ENCODE measurements at regions not wholly inside any gene's neighbourhood (a gene's known extent, or its start where the extent isn't known, plus 50 kb on each side); places are given as distances from the start of the nearest gene placed in this dataset.

- WGBS (ENCODE audit: insufficient coverage), result 76% methylated on average over 4 of the region's 4 CpGs
- ATAC-seq (no peak), DNase-seq (no peak)
- no peak overlapping the region for H3K4me3 ChIP-seq (ENCODE audit: low read length)
- Mint-ChIP-seq H3K27me3 (ENCODE audit: low read depth in 2 of 2) (no peaks in the 10 kb centered on the region), H3K27ac (no peak overlapping the region), H3K36me3 (peaks cover 9% of the 10 kb centered on the region), H3K4me3 (no peak overlapping the region), H3K4me1 (no peaks in the 10 kb centered on the region), H3K9me3 (peaks cover 9 to 12% of the 10 kb centered on the region in 2 donors)
- no peaks in the 10 kb centered on the region for H3K9me3 ChIP-seq (ENCODE audit: control insufficient read depth, insufficient read depth, low read length)
- H3K27me3 ChIP-seq (ENCODE audit: control insufficient read depth, insufficient read depth, low read length), result no peaks in the 10 kb centered on the region
- H3K27ac ChIP-seq (ENCODE audit: low read length), result no peak overlapping the region
- TF ChIP-seq CTCF (IDR thresholded peaks at IDR 0.05), result no peak
- H3K4me1 ChIP-seq (ENCODE audit: control insufficient read depth, insufficient read depth, low read length), result no peaks in the 10 kb centered on the region
- no peaks in the 10 kb centered on the region for H3K36me3 ChIP-seq (ENCODE audit: control insufficient read depth, insufficient read depth, low read length)
- intact Hi-C loops (cut with micrococcal nuclease), result no loop called here
These were observed 201.5 kb upstream of the CSNK1A1L start for GRCh38 chr13:37306778-37307544.

GRCh38 chr13:37303606-37304005, 198.1 kb upstream of the CSNK1A1L start:
- H3K4me1 ChIP-seq (ENCODE audit: control insufficient read depth, insufficient read depth, low read length), result no peaks in the 10 kb centered on the region
- H3K27ac ChIP-seq (ENCODE audit: low read length), result no peak overlapping the region
- Mint-ChIP-seq H3K4me3 (no peak overlapping the region), H3K36me3 (peaks cover 6% of the 10 kb centered on the region), H3K9me3 (peaks cover 14 to 24% of the 10 kb centered on the region in 2 donors), H3K4me1 (no peaks in the 10 kb centered on the region), H3K27ac (no peak overlapping the region), H3K27me3 (ENCODE audit: low read depth in 2 of 2) (no peaks in the 10 kb centered on the region)
- WGBS (ENCODE audit: insufficient coverage), result 100% methylated on average over 1 of the region's 2 CpGs
- no peaks in the 10 kb centered on the region for H3K27me3 ChIP-seq (ENCODE audit: control insufficient read depth, insufficient read depth, low read length)
- H3K36me3 ChIP-seq (ENCODE audit: control insufficient read depth, insufficient read depth, low read length), result no peaks in the 10 kb centered on the region
- intact Hi-C loops (cut with micrococcal nuclease), result no loop called here
- TF ChIP-seq CTCF (IDR thresholded peaks at IDR 0.05), result no peak
- DNase-seq (no peak), ATAC-seq (no peak)
- H3K9me3 ChIP-seq (ENCODE audit: control insufficient read depth, insufficient read depth, low read length), result no peaks in the 10 kb centered on the region
- no peak overlapping the region for H3K4me3 ChIP-seq (ENCODE audit: low read length)

- H3K4me1 Mint-ChIP-seq, result no peaks in the 10 kb centered on the region
- no peaks in the 10 kb centered on the region for H3K36me3 ChIP-seq (ENCODE audit: control insufficient read depth, insufficient read depth, low read length)
- H3K4me3 ChIP-seq (ENCODE audit: low read length), result no peak overlapping the region
- TF ChIP-seq CTCF (IDR thresholded peaks at IDR 0.05), result no peak
- ATAC-seq, result no peak
- 63% methylated on average over 1 of the region's 1 CpG for WGBS (ENCODE audit: insufficient coverage)
- H3K4me3 Mint-ChIP-seq, result no peak overlapping the region
- intact Hi-C loops (cut with micrococcal nuclease), result no loop called here
- DNase-seq, result no peak
- H3K9me3 Mint-ChIP-seq, result peaks cover 12 to 23% of the 10 kb centered on the region in 2 donors
- peaks cover 6% of the 10 kb centered on the region for H3K36me3 Mint-ChIP-seq
- H3K9me3 ChIP-seq (ENCODE audit: control insufficient read depth, insufficient read depth, low read length), result no peaks in the 10 kb centered on the region
- H3K27ac ChIP-seq (ENCODE audit: low read length), result no peak overlapping the region
- H3K27ac Mint-ChIP-seq, result no peak overlapping the region
- H3K4me1 ChIP-seq (ENCODE audit: control insufficient read depth, insufficient read depth, low read length), result no peaks in the 10 kb centered on the region
- H3K27me3 ChIP-seq (ENCODE audit: control insufficient read depth, insufficient read depth, low read length), result no peaks in the 10 kb centered on the region
- no peaks in the 10 kb centered on the region for H3K27me3 Mint-ChIP-seq (ENCODE audit: low read depth in 2 of 2)
These were observed 197.2 kb upstream of the CSNK1A1L start for GRCh38 chr13:37302686-37303085.

GRCh38 chr13:37295573-37295972, 190.1 kb upstream of the CSNK1A1L start:
- WGBS (ENCODE audit: insufficient coverage), result 90% methylated on average over 3 of the region's 3 CpGs
- H3K36me3 Mint-ChIP-seq, result no peaks in the 10 kb centered on the region
- ATAC-seq (no peak), DNase-seq (no peak)
- no peaks in the 10 kb centered on the region for H3K27me3 Mint-ChIP-seq (ENCODE audit: low read depth in 2 of 2)
- H3K4me3 Mint-ChIP-seq, result no peak overlapping the region
- Histone ChIP-seq H3K9me3 (ENCODE audit: control insufficient read depth, insufficient read depth, low read length) (no peaks in the 10 kb centered on the region), H3K4me1 (ENCODE audit: control insufficient read depth, insufficient read depth, low read length) (no peaks in the 10 kb centered on the region), H3K4me3 (ENCODE audit: low read length) (no peak overlapping the region), H3K27me3 (ENCODE audit: control insufficient read depth, insufficient read depth, low read length) (no peaks in the 10 kb centered on the region), H3K36me3 (ENCODE audit: control insufficient read depth, insufficient read depth, low read length) (no peaks in the 10 kb centered on the region), H3K27ac (ENCODE audit: low read length) (no peak overlapping the region)
- TF ChIP-seq CTCF (IDR thresholded peaks at IDR 0.05), result no peak
- intact Hi-C loops (cut with micrococcal nuclease), result no loop called here
- no peak overlapping the region for H3K27ac Mint-ChIP-seq
- peaks cover 15 to 26% of the 10 kb centered on the region in 2 donors for H3K9me3 Mint-ChIP-seq
- no peaks in the 10 kb centered on the region for H3K4me1 Mint-ChIP-seq
